HCT116 (cell line): ENCODE measurements at regions not wholly inside any gene's neighbourhood (a gene's known extent, or its start where the extent isn't known, plus 50 kb on each side); places are given as distances from the start of the nearest gene placed in this dataset.

ENCODE experiments used
- ATAC-seq: fragments of 200-7000 bp; cut with Tn5 transposase; 2 replicates; pipeline ENCODE4 v1.9.1; 2020; ENCODE audit warnings: mild to moderate bottlenecking, moderate library complexity
- BruUV-seq: library from RNA; stranded (reverse); fragments of 400-500 nt; replicated peaks from 2 replicates; lab custom pipeline; 2021; lab: Mats Ljungman, UMichigan
- CTCF ChIA-PET: fragments of 300-600 bp; sonication (Branson Sonifier 250); formaldehyde crosslinking; loops from one replicate; lab custom pipeline; 2021; ENCODE audit warnings: antibody characterized with exemption; lab: Charles Lee
- POLR2A ChIA-PET: fragments of 300-600, 350-600 bp; sonication (Branson Sonifier 250); formaldehyde crosslinking; loops from one replicate; lab custom pipeline; 2021; ENCODE audit warnings: antibody characterized with exemption; lab: Charles Lee
- RAD21 ChIA-PET, 2 experiments: fragments of 300-600 bp; sonication (Branson Sonifier 250); formaldehyde crosslinking; loops; one replicate each; lab custom pipeline; 2023; ENCODE audit warnings: low total read pairs in 2 of 2; ENCODE audit not compliant: uncharacterized antibody in 2 of 2, unreplicated experiment in 2 of 2, low non-redundant PET in 1 of 2; lab: Charles Lee
- DNase-seq: peaks from one replicate; pipeline ENCODE4 v3.0.0-alpha.2; 2010; ENCODE audit warnings: low read depth, low spot score
- H2AFZ ChIP-seq: fragments of 200-600 bp; shearing (Covaris generic), sonication (generic); 2 replicates; pipeline ENCODE4 v1.6.1; 2017; ENCODE audit warnings: low read depth, mixed run types, mixed read lengths, antibody characterized with exemption, low read length; ENCODE audit not compliant: poor library complexity, severe bottlenecking
- H3K27ac ChIP-seq: 2 replicates; pipeline ENCODE4 v1.5.1; 2012; ENCODE audit warnings: low read depth, low read length
- H3K27me3 ChIP-seq: fragments of 200-600 bp; sonication (generic); 2 replicates; pipeline ENCODE4 v1.6.1; 2016; ENCODE audit warnings: mixed run types, low read length, mixed read lengths; ENCODE audit not compliant: insufficient read depth
- H3K36me3 ChIP-seq, 2 experiments: fragments of 200-500 bp in 1 of 2; fragments of 200-600 bp in 1 of 2; sonication (Bioruptor generic) in 1 of 2; sonication (generic) in 1 of 2; 2 replicates each; pipeline versions ENCODE4 v1.5.1 to v1.6.1; 2014 to 2016; ENCODE audit warnings: low read length in 2 of 2, inconsistent platforms in 1 of 2, mixed read lengths in 1 of 2, mixed run types in 1 of 2; ENCODE audit not compliant: insufficient read depth in 2 of 2, control insufficient read depth in 1 of 2
- H3K4me1 ChIP-seq, 2 experiments: fragments of 200-600 bp in 1 of 2; sonication (generic) in 1 of 2; 2 replicates each; pipeline versions ENCODE4 v1.5.1 to v1.6.1; 2012 to 2017; ENCODE audit warnings: low read length in 2 of 2, inconsistent platforms in 1 of 2, mild to moderate bottlenecking in 1 of 2, mixed read lengths in 1 of 2, mixed run types in 1 of 2, moderate library complexity in 1 of 2; ENCODE audit not compliant: insufficient read depth in 2 of 2, control insufficient read depth in 1 of 2
- H3K4me2 ChIP-seq: fragments of 200-600 bp; sonication (generic); 2 replicates; pipeline ENCODE4 v1.6.1; 2017; ENCODE audit warnings: mixed run types, low read length, mixed read lengths
- H3K4me3 ChIP-seq, 2 experiments: fragments of 200-600 bp in 1 of 2; sonication (generic) in 1 of 2; replicated peaks in 1 of 2; 2 replicates each; pipeline ENCODE4 v1.5.1; 2011 to 2016; ENCODE audit warnings: low read length in 2 of 2, control low read depth in 1 of 2, low read depth in 1 of 2, mild to moderate bottlenecking in 1 of 2, mixed read lengths in 1 of 2, mixed run types in 1 of 2
- H3K79me2 ChIP-seq: fragments of 200-600 bp; sonication (generic); 2 replicates; pipeline ENCODE4 v1.6.1; 2017; ENCODE audit warnings: mild to moderate bottlenecking, mixed run types, low read length, moderate library complexity, mixed read lengths; ENCODE audit not compliant: insufficient read depth
- H3K9ac ChIP-seq: fragments of 200-600 bp; sonication (generic); 2 replicates; pipeline ENCODE4 v1.6.1; 2016; ENCODE audit warnings: low read length, mixed read lengths
- H3K9me2 ChIP-seq: fragments of 200-600 bp; sonication (generic), shearing (Covaris generic); 2 replicates; pipeline ENCODE4 v1.6.1; 2017; ENCODE audit warnings: mixed run types, mild to moderate bottlenecking, moderate library complexity; ENCODE audit not compliant: insufficient read depth
- H3K9me3 ChIP-seq, 2 experiments: fragments of 200-500 bp in 1 of 2; fragments of 200-600 bp in 1 of 2; sonication (Bioruptor generic) in 1 of 2; sonication (generic) in 1 of 2; 2 replicates each; pipeline ENCODE4 v1.6.1; 2014 to 2017; ENCODE audit warnings: low read length in 2 of 2, mixed read lengths in 2 of 2, inconsistent platforms in 1 of 2, low read depth in 1 of 2, mild to moderate bottlenecking in 1 of 2, mixed run types in 1 of 2, moderate library complexity in 1 of 2; ENCODE audit not compliant: control insufficient read depth in 1 of 2, insufficient read depth in 1 of 2
- H4K20me1 ChIP-seq: fragments of 200-600 bp; sonication (generic), shearing (Covaris generic); 2 replicates; pipeline ENCODE4 v1.6.1; 2017; ENCODE audit warnings: mixed run types, mild to moderate bottlenecking, moderate library complexity; ENCODE audit not compliant: insufficient read depth
- EGR1 ChIP-seq: IDR thresholded peaks from 2 replicates; pipeline ENCODE4 v1.6.1; 2012; ENCODE audit warnings: low read depth
- EZH2phosphoT487 ChIP-seq: fragments of 200-600 bp; IDR thresholded peaks from 2 replicates; pipeline ENCODE4 v1.6.1; 2018; ENCODE audit warnings: antibody characterized with exemption, borderline replicate concordance
- FOSL1 ChIP-seq: IDR thresholded peaks from 2 replicates; pipeline ENCODE4 v1.6.1; 2012; ENCODE audit warnings: low read depth
- JUND ChIP-seq: IDR thresholded peaks from 2 replicates; pipeline ENCODE4 v1.6.1; 2012
- POLR2AphosphoS5 ChIP-seq: IDR thresholded peaks from 2 replicates; pipeline ENCODE4 v1.6.1; 2011; ENCODE audit warnings: mild to moderate bottlenecking, low read depth, low read length, moderate library complexity
- SIN3A ChIP-seq: IDR thresholded peaks from 2 replicates; pipeline ENCODE4 v1.6.1; 2012; ENCODE audit warnings: low read depth
- SP1 ChIP-seq: IDR thresholded peaks from 2 replicates; pipeline ENCODE4 v1.6.1; 2012; ENCODE audit warnings: low read depth
- ZFX ChIP-seq: fragments of 450-650 bp; IDR thresholded peaks from 2 replicates; pipeline ENCODE4 v1.6.1; 2017
- intact Hi-C: fragments of 100-400 bp; cut with micrococcal nuclease; formaldehyde crosslinking; loops from 2 replicates; pipeline ENCODE4 v1.10.0; 2022
- TF ChIP-seq, protein P1 (sequence below), 3 experiments: fragments of 200-600 bp in 1 of 3; sonication (generic) in 1 of 3; IDR thresholded peaks in 2 of 3; conservative IDR thresholded peaks in 1 of 3; 2 replicates each; pipeline ENCODE4 v1.5.1; 2012 to 2017; ENCODE audit warnings: low read depth in 2 of 3, low read length in 2 of 3, antibody characterized with exemption in 1 of 3, borderline replicate concordance in 1 of 3, control low read depth in 1 of 3, mild to moderate bottlenecking in 1 of 3, mixed read lengths in 1 of 3, mixed run types in 1 of 3, moderate library complexity in 1 of 3; ENCODE audit not compliant: insufficient read depth in 1 of 3
- TF ChIP-seq, protein P2 (sequence below): IDR thresholded peaks from 2 replicates; pipeline ENCODE4 v1.6.1; 2011; ENCODE audit warnings: mild to moderate bottlenecking, low read length, moderate library complexity; ENCODE audit not compliant: insufficient replicate concordance; ENCODE audit errors: extremely low read depth
- TF ChIP-seq, protein P3 (sequence below): IDR thresholded peaks from 2 replicates; pipeline ENCODE4 v1.6.1; 2012; ENCODE audit warnings: low read depth

- H3K9ac ChIP-seq = no peak overlapping the region
- no peak overlapping the region for H3K4me3 ChIP-seq
- H3K27ac ChIP-seq = no peak overlapping the region
- no peaks in the 10 kb centered on the region for H3K36me3 ChIP-seq
- H3K27me3 ChIP-seq = no peaks in the 10 kb centered on the region; the same call in 1 of the 2 replicates
- no peak overlapping the region for H2AFZ ChIP-seq
- DNase-seq = no peak
- intact Hi-C loops = no loop called here
- H3K79me2 ChIP-seq = no peaks in the 10 kb centered on the region
- BruUV-seq = no TSS peak
- CTCF ChIA-PET = no interaction called here
- no peaks in the 10 kb centered on the region for H3K4me1 ChIP-seq
- no peaks in the 10 kb centered on the region for H3K9me3 ChIP-seq
- TF ChIP-seq, protein P1, sequence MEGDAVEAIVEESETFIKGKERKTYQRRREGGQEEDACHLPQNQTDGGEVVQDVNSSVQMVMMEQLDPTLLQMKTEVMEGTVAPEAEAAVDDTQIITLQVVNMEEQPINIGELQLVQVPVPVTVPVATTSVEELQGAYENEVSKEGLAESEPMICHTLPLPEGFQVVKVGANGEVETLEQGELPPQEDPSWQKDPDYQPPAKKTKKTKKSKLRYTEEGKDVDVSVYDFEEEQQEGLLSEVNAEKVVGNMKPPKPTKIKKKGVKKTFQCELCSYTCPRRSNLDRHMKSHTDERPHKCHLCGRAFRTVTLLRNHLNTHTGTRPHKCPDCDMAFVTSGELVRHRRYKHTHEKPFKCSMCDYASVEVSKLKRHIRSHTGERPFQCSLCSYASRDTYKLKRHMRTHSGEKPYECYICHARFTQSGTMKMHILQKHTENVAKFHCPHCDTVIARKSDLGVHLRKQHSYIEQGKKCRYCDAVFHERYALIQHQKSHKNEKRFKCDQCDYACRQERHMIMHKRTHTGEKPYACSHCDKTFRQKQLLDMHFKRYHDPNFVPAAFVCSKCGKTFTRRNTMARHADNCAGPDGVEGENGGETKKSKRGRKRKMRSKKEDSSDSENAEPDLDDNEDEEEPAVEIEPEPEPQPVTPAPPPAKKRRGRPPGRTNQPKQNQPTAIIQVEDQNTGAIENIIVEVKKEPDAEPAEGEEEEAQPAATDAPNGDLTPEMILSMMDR (IDR thresholded peaks at IDR 0.05 in 2 of 3, conservative IDR thresholded peaks at IDR 0.05 in 1 of 3; ENCODE audit: borderline replicate concordance in 1 of 3, insufficient read depth in 1 of 3, low read depth in 2 of 3, low read length in 2 of 3) = no peak
- TF ChIP-seq SP1 (no peak), FOSL1 (no peak), EZH2phosphoT487 (no peak), JUND (no peak), ZFX (no peak), POLR2AphosphoS5 (no peak), EGR1 (no peak), SIN3A (no peak)
- TF ChIP-seq, protein P2, sequence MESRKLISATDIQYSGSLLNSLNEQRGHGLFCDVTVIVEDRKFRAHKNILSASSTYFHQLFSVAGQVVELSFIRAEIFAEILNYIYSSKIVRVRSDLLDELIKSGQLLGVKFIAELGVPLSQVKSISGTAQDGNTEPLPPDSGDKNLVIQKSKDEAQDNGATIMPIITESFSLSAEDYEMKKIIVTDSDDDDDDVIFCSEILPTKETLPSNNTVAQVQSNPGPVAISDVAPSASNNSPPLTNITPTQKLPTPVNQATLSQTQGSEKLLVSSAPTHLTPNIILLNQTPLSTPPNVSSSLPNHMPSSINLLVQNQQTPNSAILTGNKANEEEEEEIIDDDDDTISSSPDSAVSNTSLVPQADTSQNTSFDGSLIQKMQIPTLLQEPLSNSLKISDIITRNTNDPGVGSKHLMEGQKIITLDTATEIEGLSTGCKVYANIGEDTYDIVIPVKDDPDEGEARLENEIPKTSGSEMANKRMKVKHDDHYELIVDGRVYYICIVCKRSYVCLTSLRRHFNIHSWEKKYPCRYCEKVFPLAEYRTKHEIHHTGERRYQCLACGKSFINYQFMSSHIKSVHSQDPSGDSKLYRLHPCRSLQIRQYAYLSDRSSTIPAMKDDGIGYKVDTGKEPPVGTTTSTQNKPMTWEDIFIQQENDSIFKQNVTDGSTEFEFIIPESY = no peak
- TF ChIP-seq, protein P3, sequence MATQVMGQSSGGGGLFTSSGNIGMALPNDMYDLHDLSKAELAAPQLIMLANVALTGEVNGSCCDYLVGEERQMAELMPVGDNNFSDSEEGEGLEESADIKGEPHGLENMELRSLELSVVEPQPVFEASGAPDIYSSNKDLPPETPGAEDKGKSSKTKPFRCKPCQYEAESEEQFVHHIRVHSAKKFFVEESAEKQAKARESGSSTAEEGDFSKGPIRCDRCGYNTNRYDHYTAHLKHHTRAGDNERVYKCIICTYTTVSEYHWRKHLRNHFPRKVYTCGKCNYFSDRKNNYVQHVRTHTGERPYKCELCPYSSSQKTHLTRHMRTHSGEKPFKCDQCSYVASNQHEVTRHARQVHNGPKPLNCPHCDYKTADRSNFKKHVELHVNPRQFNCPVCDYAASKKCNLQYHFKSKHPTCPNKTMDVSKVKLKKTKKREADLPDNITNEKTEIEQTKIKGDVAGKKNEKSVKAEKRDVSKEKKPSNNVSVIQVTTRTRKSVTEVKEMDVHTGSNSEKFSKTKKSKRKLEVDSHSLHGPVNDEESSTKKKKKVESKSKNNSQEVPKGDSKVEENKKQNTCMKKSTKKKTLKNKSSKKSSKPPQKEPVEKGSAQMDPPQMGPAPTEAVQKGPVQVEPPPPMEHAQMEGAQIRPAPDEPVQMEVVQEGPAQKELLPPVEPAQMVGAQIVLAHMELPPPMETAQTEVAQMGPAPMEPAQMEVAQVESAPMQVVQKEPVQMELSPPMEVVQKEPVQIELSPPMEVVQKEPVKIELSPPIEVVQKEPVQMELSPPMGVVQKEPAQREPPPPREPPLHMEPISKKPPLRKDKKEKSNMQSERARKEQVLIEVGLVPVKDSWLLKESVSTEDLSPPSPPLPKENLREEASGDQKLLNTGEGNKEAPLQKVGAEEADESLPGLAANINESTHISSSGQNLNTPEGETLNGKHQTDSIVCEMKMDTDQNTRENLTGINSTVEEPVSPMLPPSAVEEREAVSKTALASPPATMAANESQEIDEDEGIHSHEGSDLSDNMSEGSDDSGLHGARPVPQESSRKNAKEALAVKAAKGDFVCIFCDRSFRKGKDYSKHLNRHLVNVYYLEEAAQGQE = no peak
- no peak for ATAC-seq
- H4K20me1 ChIP-seq = no peaks in the 10 kb centered on the region
- POLR2A ChIA-PET = no interaction called here
- H3K4me2 ChIP-seq = no peak overlapping the region
- H3K9me2 ChIP-seq = no peaks in the 10 kb centered on the region
- RAD21 ChIA-PET = no interaction called here
Observed at GRCh38 chr5:167853421-167853820, 438.0 kb upstream of the WWC1 start.
